ENCODE measurements at regions not wholly inside any gene's neighbourhood (a gene's known extent, or its start where the extent isn't known, plus 50 kb on each side); places are given as distances from the start of the nearest gene placed in this dataset.

GRCh38 chr13:100824366-100824765 lies 149.8 kb upstream of the TMTC4 start:
- no peaks in the 10 kb centered on the region for H3K4me1 Mint-ChIP-seq
- no peak overlapping the region for H3K27ac Mint-ChIP-seq
- H3K27me3 Mint-ChIP-seq, result peaks cover 5% of the 10 kb centered on the region
- H3K4me3 Mint-ChIP-seq, result no peak overlapping the region
- ChIA-PET CTCF (no interaction called here), POLR2A (no interaction called here)
- no peak for DNase-seq
- H3K9me3 Mint-ChIP-seq (ENCODE audit: low read depth), result no peaks in the 10 kb centered on the region
- no peaks in the 10 kb centered on the region for H3K36me3 Mint-ChIP-seq (ENCODE audit: low read depth)
- intact Hi-C loops (cut with DNase I, micrococcal nuclease), result no loop called here
- no peak for ATAC-seq

- H3K27ac Mint-ChIP-seq, result no peak overlapping the region
Observed at GRCh38 chr13:100823448-100823847, 148.9 kb upstream of the TMTC4 start.

DNA sequence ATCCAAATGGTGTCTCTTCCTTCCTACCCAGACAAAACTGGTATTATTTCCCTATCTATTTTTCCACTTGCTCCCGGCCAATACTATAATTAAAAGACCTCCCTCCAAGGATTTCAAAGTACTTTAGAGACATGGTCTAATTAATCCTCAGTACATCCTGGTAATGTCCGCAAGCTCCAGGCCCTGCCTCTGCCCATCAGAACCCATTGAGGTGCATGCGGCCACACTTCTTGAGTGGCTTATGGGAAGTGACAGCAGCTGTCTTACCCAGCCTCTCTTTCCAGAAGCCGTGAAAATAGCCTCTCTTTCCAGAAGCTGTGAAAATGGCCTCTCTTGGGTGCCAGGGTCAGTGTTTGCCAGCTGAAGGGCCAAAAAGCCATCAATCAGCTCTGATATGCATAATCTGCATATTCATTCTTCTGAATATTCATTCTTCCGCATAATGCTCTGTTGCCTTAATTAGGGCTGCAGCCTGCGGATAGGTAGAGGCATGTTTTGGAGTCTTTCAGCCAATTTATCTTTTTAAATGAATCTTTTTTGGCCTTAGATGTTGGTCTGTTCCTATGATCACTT lies 148.4 kb upstream of the TMTC4 start:
- no peaks in the 10 kb centered on the region for H3K9me3 Mint-ChIP-seq (ENCODE audit: low read depth)
- H3K36me3 Mint-ChIP-seq (ENCODE audit: low read depth), result no peaks in the 10 kb centered on the region
- CTCF ChIA-PET, result no interaction called here
- DNase-seq (no peak), ATAC-seq (no peak)
- intact Hi-C loops (cut with DNase I, micrococcal nuclease), result no loop called here
- H3K4me1 Mint-ChIP-seq, result no peaks in the 10 kb centered on the region
- POLR2A ChIA-PET, result interaction anchor here (0.6 kb wide), 1 partner anchor 17 kb away, joined by 12 read pairs; no protein-coding TSS in a partner anchor
- no peak overlapping the region for H3K4me3 Mint-ChIP-seq
- H3K27ac Mint-ChIP-seq, result no peak overlapping the region
- H3K27me3 Mint-ChIP-seq, result peaks cover 8% of the 10 kb centered on the region

More at GRCh38 chr13:100823448-100823847, 148.9 kb upstream of the TMTC4 start:
- H3K27me3 Mint-ChIP-seq, result peaks cover 8% of the 10 kb centered on the region
- no peaks in the 10 kb centered on the region for H3K4me1 Mint-ChIP-seq
- ATAC-seq (no peak), DNase-seq (no peak)
- no peaks in the 10 kb centered on the region for H3K9me3 Mint-ChIP-seq (ENCODE audit: low read depth)
- intact Hi-C loops (cut with DNase I, micrococcal nuclease), result no loop called here
- ChIA-PET POLR2A (interaction anchor here (0.6 kb wide), 1 partner anchor 17 kb away, joined by 12 read pairs; no protein-coding TSS in a partner anchor), CTCF (no interaction called here)
- no peaks in the 10 kb centered on the region for H3K36me3 Mint-ChIP-seq (ENCODE audit: low read depth)
- H3K4me3 Mint-ChIP-seq, result no peak overlapping the region

DNA sequence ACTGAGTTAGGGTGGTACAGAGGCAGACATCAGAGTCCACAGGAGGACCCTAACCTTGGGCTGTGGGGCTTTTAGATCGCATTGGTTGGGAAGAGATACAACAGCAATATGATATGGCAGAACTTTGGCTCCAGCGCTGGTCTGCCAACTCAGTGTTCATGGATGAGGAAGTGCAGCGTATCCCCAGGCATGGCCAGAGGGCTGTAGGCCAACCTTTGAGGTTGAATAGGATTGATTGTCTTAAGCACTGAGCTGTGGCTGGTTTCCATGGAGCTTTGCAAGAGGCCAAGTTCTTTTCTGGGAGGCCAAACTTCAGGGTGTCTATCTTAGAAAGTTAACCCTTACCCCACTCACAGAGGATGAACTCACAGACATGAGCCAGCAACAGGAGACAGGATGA lies 144.1 kb upstream of the TMTC4 start:
- no peaks in the 10 kb centered on the region for H3K4me1 Mint-ChIP-seq

GRCh38 chr13:100817928-100818327 lies 143.3 kb upstream of the TMTC4 start:
- no peak overlapping the region for H3K27ac Mint-ChIP-seq
- POLR2A ChIA-PET, result interaction anchor here (0.6 kb wide), 1 partner anchor 677 kb away, joined by 5 read pairs; no protein-coding TSS in a partner anchor
- intact Hi-C loops (cut with DNase I, micrococcal nuclease), result no loop called here

More for the DNA sequence above, 144.1 kb upstream of the TMTC4 start:
- intact Hi-C loops (cut with DNase I, micrococcal nuclease), result no loop called here
- ChIA-PET POLR2A (no interaction called here), CTCF (no interaction called here)
- DNase-seq (no peak), ATAC-seq (no peak)
- H3K27me3 Mint-ChIP-seq, result peaks cover 19% of the 10 kb centered on the region
- H3K9me3 Mint-ChIP-seq (ENCODE audit: low read depth), result peaks cover 4% of the 10 kb centered on the region
- H3K4me3 Mint-ChIP-seq, result no peak overlapping the region
- no peak overlapping the region for H3K27ac Mint-ChIP-seq
- H3K36me3 Mint-ChIP-seq (ENCODE audit: low read depth), result no peaks in the 10 kb centered on the region

DNA sequence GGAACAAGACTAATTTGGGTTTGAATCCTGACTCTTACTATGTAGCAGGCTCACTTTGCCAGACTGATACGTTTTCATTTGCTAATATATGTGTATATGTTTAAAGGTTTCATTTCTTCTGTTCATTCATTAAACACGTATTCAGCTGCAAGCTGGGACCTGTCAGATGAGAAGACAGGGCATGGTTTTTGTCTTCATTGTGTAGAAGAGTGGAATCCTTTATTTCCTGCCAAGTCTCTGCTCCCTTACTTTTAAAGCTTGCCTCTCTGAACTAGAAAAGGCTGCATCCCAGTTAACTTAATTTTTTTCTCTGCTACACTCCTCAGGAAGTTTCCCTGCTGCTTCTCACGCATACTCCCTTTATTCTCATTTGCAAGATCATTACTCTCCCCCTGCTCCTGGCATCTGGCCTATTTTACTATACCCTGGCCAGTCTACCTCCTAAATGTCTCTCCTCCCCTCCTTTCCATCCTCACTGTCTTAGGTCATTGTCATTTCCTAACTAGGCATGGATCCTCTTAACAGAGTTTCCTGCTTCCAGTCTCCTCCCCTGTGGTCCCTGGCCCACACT lies 141.0 kb upstream of the TMTC4 start:
- no peaks in the 10 kb centered on the region for H3K4me1 Mint-ChIP-seq
- H3K27ac Mint-ChIP-seq, result no peak overlapping the region
- ChIA-PET CTCF (no interaction called here), POLR2A (no interaction called here)
- peaks cover 20% of the 10 kb centered on the region for H3K27me3 Mint-ChIP-seq
- DNase-seq (no peak), ATAC-seq (no peak)
- no peak overlapping the region for H3K4me3 Mint-ChIP-seq
- peaks cover 4% of the 10 kb centered on the region for H3K9me3 Mint-ChIP-seq (ENCODE audit: low read depth)
- intact Hi-C loops (cut with DNase I, micrococcal nuclease), result no loop called here
- H3K36me3 Mint-ChIP-seq (ENCODE audit: low read depth), result no peaks in the 10 kb centered on the region

More at GRCh38 chr13:100817928-100818327, 143.3 kb upstream of the TMTC4 start:
- ATAC-seq (no peak), DNase-seq (no peak)
- H3K9me3 Mint-ChIP-seq (ENCODE audit: low read depth), result peaks cover 4% of the 10 kb centered on the region
- no peaks in the 10 kb centered on the region for H3K4me1 Mint-ChIP-seq
- no peak overlapping the region for H3K4me3 Mint-ChIP-seq
- H3K36me3 Mint-ChIP-seq (ENCODE audit: low read depth), result no peaks in the 10 kb centered on the region
- peaks cover 17% of the 10 kb centered on the region for H3K27me3 Mint-ChIP-seq
- CTCF ChIA-PET, result no interaction called here

DNA sequence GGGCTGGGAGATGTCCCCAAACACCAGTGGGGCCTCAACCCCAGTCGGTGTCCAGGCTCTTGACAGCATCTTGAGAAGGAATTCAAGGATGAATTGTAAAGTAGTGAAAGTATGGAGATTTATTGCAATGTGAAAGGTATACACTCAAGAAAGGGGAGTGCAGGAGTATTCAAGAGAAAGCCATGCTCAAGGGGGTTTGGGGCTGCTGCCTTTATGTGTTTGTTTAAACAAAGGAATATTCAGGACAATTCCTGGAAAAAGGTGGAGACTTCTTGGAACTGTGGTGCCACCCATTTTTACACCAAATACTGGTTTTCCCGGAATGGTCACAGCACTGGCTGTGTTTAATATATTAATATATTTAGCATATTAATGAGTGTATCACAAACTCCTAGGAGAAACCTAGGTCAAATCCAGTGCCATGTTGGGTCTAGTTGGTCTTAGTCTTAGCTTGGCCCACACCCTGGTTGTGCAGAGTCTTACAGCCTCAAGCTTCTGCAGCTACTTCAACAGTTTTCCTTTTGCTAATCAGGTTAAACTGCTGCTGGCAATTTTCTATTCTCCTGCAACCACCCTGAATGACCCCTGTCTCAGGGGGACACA lies 138.5 kb upstream of the TMTC4 start:
- intact Hi-C loops (cut with DNase I, micrococcal nuclease), result no loop called here
- Mint-ChIP-seq H3K36me3 (ENCODE audit: low read depth) (no peaks in the 10 kb centered on the region), H3K27ac (no peak overlapping the region), H3K4me3 (no peak overlapping the region), H3K9me3 (ENCODE audit: low read depth) (peaks cover 4% of the 10 kb centered on the region), H3K4me1 (no peaks in the 10 kb centered on the region), H3K27me3 (peaks cover 23% of the 10 kb centered on the region)
- no peak for ATAC-seq
- no peak for DNase-seq
- POLR2A ChIA-PET, result no interaction called here
- CTCF ChIA-PET, result no interaction called here

DNA sequence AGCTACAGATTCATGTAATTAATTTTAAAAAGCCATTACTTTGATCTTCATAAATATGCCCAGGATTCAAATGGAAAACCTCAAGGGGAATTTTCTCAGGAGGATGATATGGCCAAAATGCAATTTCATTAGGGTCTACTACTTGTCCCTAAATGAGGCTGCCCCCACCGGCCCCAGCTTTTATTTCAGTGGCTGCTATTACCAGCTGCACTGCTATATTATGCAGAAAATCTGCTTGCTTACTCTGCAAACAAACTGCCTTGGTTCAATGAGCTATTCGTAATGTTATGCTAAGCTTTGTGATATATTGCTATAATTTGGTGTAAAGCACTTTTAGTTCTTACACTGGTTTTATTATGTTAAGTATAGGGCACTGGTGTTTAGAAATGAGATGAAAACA lies 137.3 kb upstream of the TMTC4 start:
- ChIA-PET POLR2A (no interaction called here), CTCF (interaction anchor here (0.6 kb wide), 1 partner anchor 331 kb away, joined by 4 read pairs; no protein-coding TSS in a partner anchor)
- ATAC-seq (no peak), DNase-seq (no peak)
- H3K36me3 Mint-ChIP-seq (ENCODE audit: low read depth), result no peaks in the 10 kb centered on the region
- no peaks in the 10 kb centered on the region for H3K4me1 Mint-ChIP-seq
- no peak overlapping the region for H3K4me3 Mint-ChIP-seq
- peaks cover 19% of the 10 kb centered on the region for H3K27me3 Mint-ChIP-seq
- no peaks in the 10 kb centered on the region for H3K9me3 Mint-ChIP-seq (ENCODE audit: low read depth)
- H3K27ac Mint-ChIP-seq, result no peak overlapping the region
- intact Hi-C loops (cut with DNase I, micrococcal nuclease), result no loop called here

GRCh38 chr13:100811024-100811865 lies 136.7 kb upstream of the TMTC4 start:
- Mint-ChIP-seq H3K36me3 (ENCODE audit: low read depth) (no peaks in the 10 kb centered on the region), H3K9me3 (ENCODE audit: low read depth) (no peaks in the 10 kb centered on the region), H3K4me1 (no peaks in the 10 kb centered on the region), H3K27me3 (peaks cover 19% of the 10 kb centered on the region), H3K27ac (no peak overlapping the region), H3K4me3 (no peak overlapping the region)
- no peak for DNase-seq
- intact Hi-C loops (cut with DNase I, micrococcal nuclease), result no loop called here
- POLR2A ChIA-PET, result no interaction called here
- no peak for ATAC-seq
- CTCF ChIA-PET, result interaction anchor here (0.6 kb wide), 1 partner anchor 83 kb away, joined by 3 read pairs; no protein-coding TSS in a partner anchor

GRCh38 chr13:100810481-100810880 lies 135.9 kb upstream of the TMTC4 start:
- DNase-seq, result no peak
- H3K4me3 Mint-ChIP-seq, result no peak overlapping the region
- ATAC-seq, result no peak
- no peaks in the 10 kb centered on the region for H3K36me3 Mint-ChIP-seq (ENCODE audit: low read depth)
- ChIA-PET POLR2A (no interaction called here), CTCF (no interaction called here)
- peaks cover 14% of the 10 kb centered on the region for H3K27me3 Mint-ChIP-seq
- H3K27ac Mint-ChIP-seq, result no peak overlapping the region
- H3K4me1 Mint-ChIP-seq, result no peaks in the 10 kb centered on the region
- no peaks in the 10 kb centered on the region for H3K9me3 Mint-ChIP-seq (ENCODE audit: low read depth)
- intact Hi-C loops (cut with DNase I, micrococcal nuclease), result no loop called here

- Mint-ChIP-seq H3K36me3 (ENCODE audit: low read depth) (no peaks in the 10 kb centered on the region), H3K27me3 (peaks cover 14% of the 10 kb centered on the region), H3K4me3 (no peak overlapping the region), H3K4me1 (no peaks in the 10 kb centered on the region), H3K27ac (no peak overlapping the region), H3K9me3 (ENCODE audit: low read depth) (no peaks in the 10 kb centered on the region)
- CTCF ChIA-PET, result no interaction called here
- ATAC-seq (no peak), DNase-seq (no peak)
- POLR2A ChIA-PET, result no interaction called here
- intact Hi-C loops (cut with DNase I, micrococcal nuclease), result no loop called here
Observed at GRCh38 chr13:100809856-100810255, 135.3 kb upstream of the TMTC4 start.

- no peak overlapping the region for H3K27ac Mint-ChIP-seq
- ChIA-PET POLR2A (no interaction called here), CTCF (no interaction called here)
- intact Hi-C loops (cut with DNase I, micrococcal nuclease), result no loop called here
- DNase-seq (no peak), ATAC-seq (no peak)
- peaks cover 14% of the 10 kb centered on the region for H3K27me3 Mint-ChIP-seq
- H3K4me3 Mint-ChIP-seq, result no peak overlapping the region
- no peaks in the 10 kb centered on the region for H3K4me1 Mint-ChIP-seq
- H3K9me3 Mint-ChIP-seq (ENCODE audit: low read depth), result no peaks in the 10 kb centered on the region
- no peaks in the 10 kb centered on the region for H3K36me3 Mint-ChIP-seq (ENCODE audit: low read depth)
Observed at GRCh38 chr13:100809129-100809390, 134.5 kb upstream of the TMTC4 start.
